GM10248 (cell line): ENCODE measurements at regions not wholly inside any gene's neighbourhood (a gene's known extent, or its start where the extent isn't known, plus 50 kb on each side); places are given as distances from the start of the nearest gene placed in this dataset.

ENCODE experiments used
- CTCF ChIA-PET: fragments of 300-600 bp; sonication (Branson Sonifier 250); formaldehyde crosslinking; extraction: SDS; loops from one replicate; lab custom pipeline; 2021; ENCODE audit warnings: antibody characterized with exemption; lab: Yijun Ruan, JAX
- POLR2A ChIA-PET: fragments of 350-650 bp; sonication (Branson Sonifier 250); formaldehyde crosslinking; extraction: SDS; loops from one replicate; lab custom pipeline; 2020; ENCODE audit warnings: antibody characterized with exemption; lab: Yijun Ruan, JAX
- DNase-seq: peaks from one replicate; pipeline ENCODE4 v3.0.0; 2012; ENCODE audit errors: extremely low spot score
- CTCF ChIP-seq: IDR thresholded peaks from 2 replicates; pipeline ENCODE4 v1.5.1; 2012; ENCODE audit warnings: mild to moderate bottlenecking, low read depth; ENCODE audit errors: extremely low read depth, missing control alignments, control extremely low read depth

GRCh38 chr4:188197566-188197965 lies 58.3 kb downstream of the TRIML1 start:
- TF ChIP-seq CTCF = no peak
- ChIA-PET POLR2A (no interaction called here), CTCF (no interaction called here)
- DNase-seq = no peak

- DNase-seq = no peak
- POLR2A ChIA-PET = no interaction called here
- CTCF ChIA-PET = no interaction called here
- TF ChIP-seq CTCF = no peak
These were observed 59.9 kb downstream of the TRIML1 start for GRCh38 chr4:188198982-188199792.

GRCh38 chr4:188201851-188202250 lies 62.6 kb downstream of the TRIML1 start:
- ChIA-PET POLR2A (no interaction called here), CTCF (no interaction called here)
- no peak for TF ChIP-seq CTCF
- DNase-seq = no peak

GRCh38 chr4:188206783-188207182 lies 67.5 kb downstream of the TRIML1 start:
- DNase-seq = no peak
- TF ChIP-seq CTCF = no peak
- ChIA-PET CTCF (no interaction called here), POLR2A (no interaction called here)

- CTCF ChIA-PET = no interaction called here
- POLR2A ChIA-PET = no interaction called here
- no peak for DNase-seq
- TF ChIP-seq CTCF = no peak
These were observed 75.6 kb downstream of the TRIML1 start for GRCh38 chr4:188214861-188215260.

GRCh38 chr4:188218392-188218791 lies 79.2 kb downstream of the TRIML1 start:
- POLR2A ChIA-PET = no interaction called here
- DNase-seq = no peak
- no peak for TF ChIP-seq CTCF
- CTCF ChIA-PET = no interaction called here
